Activated naive CD4-positive, alpha-beta T cell treated with anti-CD3 and anti-CD28 coated beads, Interleukin-2, amount 10 ng/mL, durations not matched to agents 7 days and 5 days (primary cell): ENCODE measurements at regions not wholly inside any gene's neighbourhood (a gene's known extent, or its start where the extent isn't known, plus 50 kb on each side); places are given as distances from the start of the nearest gene placed in this dataset.
A peak's percentile ranks its signal among the peaks of the same experiment; 100 is the strongest.

ENCODE experiments used
- CTCF ChIA-PET: fragments of 350-600 bp; sonication (Branson Sonifier 250); formaldehyde crosslinking; loops from one replicate; lab custom pipeline; 2021; ENCODE audit warnings: antibody characterized with exemption; lab: Charles Lee
- DNase-seq: peaks from one replicate; pipeline ENCODE4 v3.0.0-alpha.2; 2020
- H3K27ac Mint-ChIP-seq: one replicate; pipeline ENCODE4 v1.8.0; 2021; ENCODE audit warnings: mild to moderate bottlenecking, moderate library complexity, mixed read lengths
- H3K27me3 Mint-ChIP-seq: one replicate; pipeline ENCODE4 v1.8.0; 2021; ENCODE audit warnings: mild to moderate bottlenecking, mixed read lengths
- H3K36me3 Mint-ChIP-seq: one replicate; pipeline ENCODE4 v1.8.0; 2021; ENCODE audit warnings: mixed read lengths
- H3K4me1 Mint-ChIP-seq: one replicate; pipeline ENCODE4 v1.8.0; 2021; ENCODE audit warnings: mixed read lengths
- H3K4me3 Mint-ChIP-seq: one replicate; pipeline ENCODE4 v1.8.0; 2021; ENCODE audit warnings: mild to moderate bottlenecking, moderate library complexity, mixed read lengths
- H3K9me3 Mint-ChIP-seq: one replicate; pipeline ENCODE4 v1.8.0; 2021; ENCODE audit warnings: mixed read lengths

- CTCF ChIA-PET: no interaction called here
- Mint-ChIP-seq H3K9me3 (no peaks in the 10 kb centered on the region), H3K36me3 (peaks cover 12% of the 10 kb centered on the region)
Observed at GRCh38 chr14:98162856-98163805, 1108.9 kb downstream of the BCL11B start.

GRCh38 chr14:98163873-98164272 lies 1108.1 kb downstream of the BCL11B start:
- Mint-ChIP-seq H3K9me3 (peaks cover 4% of the 10 kb centered on the region), H3K36me3 (peaks cover 15% of the 10 kb centered on the region), H3K4me3 (no peak overlapping the region), H3K4me1 (peaks cover 63% of the 10 kb centered on the region), H3K27ac (no peak overlapping the region), H3K27me3 (no peaks in the 10 kb centered on the region)
- DNase-seq: no peak
- CTCF ChIA-PET: no interaction called here

More at GRCh38 chr14:98162856-98163805, 1108.9 kb downstream of the BCL11B start:
- DNase-seq: no peak
- Mint-ChIP-seq H3K4me1 (peaks cover 59% of the 10 kb centered on the region), H3K4me3 (no peak overlapping the region), H3K27ac (no peak overlapping the region), H3K27me3 (no peaks in the 10 kb centered on the region)

- CTCF ChIA-PET: interaction anchor here (0.6 kb wide), 1 partner anchor 75 kb away, joined by 3 read pairs; no protein-coding TSS in a partner anchor
- Mint-ChIP-seq H3K9me3 (peaks cover 6% of the 10 kb centered on the region), H3K27ac (no peak overlapping the region), H3K27me3 (no peaks in the 10 kb centered on the region), H3K4me1 (peaks cover 83% of the 10 kb centered on the region), H3K4me3 (no peak overlapping the region), H3K36me3 (peaks cover 22% of the 10 kb centered on the region)
- no peak for DNase-seq
Observed at GRCh38 chr14:98165976-98166375, 1106.0 kb downstream of the BCL11B start.

- H3K36me3 Mint-ChIP-seq: peaks cover 22% of the 10 kb centered on the region
- CTCF ChIA-PET: interaction anchor here (1.1 to 4.5 kb wide), 2 partner anchors 27 to 35 kb away, joined by 3 to 20 read pairs; no protein-coding TSS in a partner anchor
- H3K27me3 Mint-ChIP-seq: no peaks in the 10 kb centered on the region
- peaks cover 6% of the 10 kb centered on the region for H3K9me3 Mint-ChIP-seq
- no peak for DNase-seq
- H3K4me1 Mint-ChIP-seq: peaks cover 92% of the 10 kb centered on the region
- H3K4me3 Mint-ChIP-seq: peak overlapping the region; percentile 35
- peak overlapping the region; percentile 85 for H3K27ac Mint-ChIP-seq
Observed at GRCh38 chr14:98167275-98167674, 1104.7 kb downstream of the BCL11B start.

GRCh38 chr14:98167705-98168104 lies 1104.3 kb downstream of the BCL11B start:
- peaks cover 94% of the 10 kb centered on the region for H3K4me1 Mint-ChIP-seq
- peak overlapping the region; percentile 35 for H3K4me3 Mint-ChIP-seq
- DNase-seq: peak; percentile 67
- peak overlapping the region; percentile 85 for H3K27ac Mint-ChIP-seq
- CTCF ChIA-PET: interaction anchor here (0.8 to 4.5 kb wide), 4 partner anchors 27 to 190 kb away, joined by 3 to 20 read pairs (median 6); no protein-coding TSS in a partner anchor
- H3K36me3 Mint-ChIP-seq: peaks cover 22% of the 10 kb centered on the region
- H3K9me3 Mint-ChIP-seq: peaks cover 6% of the 10 kb centered on the region
- H3K27me3 Mint-ChIP-seq: no peaks in the 10 kb centered on the region

- peaks cover 6% of the 10 kb centered on the region for H3K9me3 Mint-ChIP-seq
- peaks cover 95% of the 10 kb centered on the region for H3K4me1 Mint-ChIP-seq
- peaks cover 21% of the 10 kb centered on the region for H3K36me3 Mint-ChIP-seq
- no peaks in the 10 kb centered on the region for H3K27me3 Mint-ChIP-seq
- peak overlapping the region; percentile 3 for H3K4me3 Mint-ChIP-seq
- CTCF ChIA-PET: interaction anchor here (0.5 to 4.5 kb wide), 5 partner anchors 28 to 240 kb away, joined by 3 to 20 read pairs (median 4); no protein-coding TSS in a partner anchor
- DNase-seq: no peak
- peak overlapping the region; percentile 85 for H3K27ac Mint-ChIP-seq
Observed at GRCh38 chr14:98168211-98168985, 1103.6 kb downstream of the BCL11B start.

- Mint-ChIP-seq H3K9me3 (peaks cover 6% of the 10 kb centered on the region), H3K27ac (peak overlapping the region; percentile 85), H3K4me1 (peaks cover 96% of the 10 kb centered on the region), H3K27me3 (no peaks in the 10 kb centered on the region), H3K36me3 (peaks cover 21% of the 10 kb centered on the region), H3K4me3 (no peak overlapping the region)
- CTCF ChIA-PET: interaction anchor here (0.7 to 4.5 kb wide), 3 partner anchors 25 to 32 kb away, joined by 3 to 20 read pairs (median 9); no protein-coding TSS in a partner anchor
- no peak for DNase-seq
Observed at GRCh38 chr14:98169170-98169587, 1102.8 kb downstream of the BCL11B start.

GRCh38 chr14:98170575-98170974 lies 1101.4 kb downstream of the BCL11B start:
- H3K9me3 Mint-ChIP-seq: peaks cover 6% of the 10 kb centered on the region
- H3K4me3 Mint-ChIP-seq: no peak overlapping the region
- DNase-seq: no peak
- peaks cover 21% of the 10 kb centered on the region for H3K36me3 Mint-ChIP-seq
- peaks cover 99% of the 10 kb centered on the region for H3K4me1 Mint-ChIP-seq
- CTCF ChIA-PET: interaction anchor here (0.6 to 4.5 kb wide), 2 partner anchors 16 to 30 kb away, joined by 3 to 20 read pairs; no protein-coding TSS in a partner anchor
- no peaks in the 10 kb centered on the region for H3K27me3 Mint-ChIP-seq
- H3K27ac Mint-ChIP-seq: peak overlapping the region; percentile 90

- Mint-ChIP-seq H3K27ac (peak overlapping the region; percentile 90), H3K4me3 (no peak overlapping the region), H3K4me1 (peaks cover 99% of the 10 kb centered on the region), H3K9me3 (peaks cover 6% of the 10 kb centered on the region), H3K27me3 (no peaks in the 10 kb centered on the region), H3K36me3 (peaks cover 17% of the 10 kb centered on the region)
- CTCF ChIA-PET: interaction anchor here (1.3 to 4.5 kb wide), 2 partner anchors 14 to 31 kb away, joined by 8 to 20 read pairs; no protein-coding TSS in a partner anchor
- no peak for DNase-seq
Observed at GRCh38 chr14:98171654-98172053, 1100.3 kb downstream of the BCL11B start.

- Mint-ChIP-seq H3K4me1 (peaks cover 99% of the 10 kb centered on the region), H3K27ac (peak overlapping the region; percentile 90), H3K36me3 (peaks cover 16% of the 10 kb centered on the region), H3K27me3 (no peaks in the 10 kb centered on the region), H3K4me3 (peak overlapping the region; percentile 69), H3K9me3 (peaks cover 6% of the 10 kb centered on the region)
- no peak for DNase-seq
- CTCF ChIA-PET: interaction anchor here (1.1 to 1.9 kb wide), 7 partner anchors 13 to 195 kb away, joined by 3 to 8 read pairs (median 5); no protein-coding TSS in a partner anchor
Observed at GRCh38 chr14:98172243-98172778, 1099.7 kb downstream of the BCL11B start.

- DNase-seq: peak; percentile 84
- Mint-ChIP-seq H3K27me3 (no peaks in the 10 kb centered on the region), H3K9me3 (peaks cover 6% of the 10 kb centered on the region), H3K4me3 (peak overlapping the region; percentile 69), H3K36me3 (peaks cover 12% of the 10 kb centered on the region), H3K4me1 (peaks cover 99% of the 10 kb centered on the region), H3K27ac (peak overlapping the region; percentile 90)
- CTCF ChIA-PET: interaction anchor here (1.1 to 1.9 kb wide), 7 partner anchors 14 to 196 kb away, joined by 3 to 7 read pairs (median 5); no protein-coding TSS in a partner anchor
Observed at GRCh38 chr14:98173305-98173704, 1098.7 kb downstream of the BCL11B start.

- no peak overlapping the region for H3K4me3 Mint-ChIP-seq
- H3K4me1 Mint-ChIP-seq: peaks cover 97% of the 10 kb centered on the region
- H3K9me3 Mint-ChIP-seq: peaks cover under 1% of the 10 kb centered on the region
- H3K36me3 Mint-ChIP-seq: peaks cover 7% of the 10 kb centered on the region
- peak; percentile 42 for DNase-seq
- CTCF ChIA-PET: interaction anchor here (1.2 to 2.2 kb wide), 5 partner anchors 13 to 20 kb away, joined by 3 to 13 read pairs (median 5); no protein-coding TSS in a partner anchor
- H3K27me3 Mint-ChIP-seq: no peaks in the 10 kb centered on the region
- peak overlapping the region; percentile 90 for H3K27ac Mint-ChIP-seq
Observed at GRCh38 chr14:98174041-98174440, 1098.0 kb downstream of the BCL11B start.

- Mint-ChIP-seq H3K27me3 (no peaks in the 10 kb centered on the region), H3K36me3 (peaks cover 4% of the 10 kb centered on the region), H3K27ac (peak overlapping the region; percentile 90), H3K4me3 (peak overlapping the region; percentile 39), H3K4me1 (peaks cover 98% of the 10 kb centered on the region), H3K9me3 (peaks cover 2% of the 10 kb centered on the region)
- CTCF ChIA-PET: interaction anchor here (1.0 to 2.2 kb wide), 5 partner anchors 10 to 197 kb away, joined by 3 to 13 read pairs (median 5); no protein-coding TSS in a partner anchor
- DNase-seq: peak; percentile 47
Observed at GRCh38 chr14:98175436-98175835, 1096.6 kb downstream of the BCL11B start.
